SW480 (cell line): ENCODE measurements at regions not wholly inside any gene's neighbourhood (a gene's known extent, or its start where the extent isn't known, plus 50 kb on each side); places are given as distances from the start of the nearest gene placed in this dataset.
A peak's percentile ranks its signal among the peaks of the same experiment; 100 is the strongest.
"Not testable (repeated sequence)": the region's sequence is repeated elsewhere in the genome, so short reads cannot be mapped to it uniquely, and the experiment has no call there.

ENCODE experiments used
- DNase-seq: peaks from one replicate; pipeline ENCODE4 v3.0.0-alpha.2; 2016; ENCODE audit warnings: low spot score

- no peak for DNase-seq
Observed at GRCh38 chrX:94612140-94612539, 938.1 kb downstream of the FAM133A start.

GRCh38 chrX:94633237-94633636 is 959.2 kb downstream of the FAM133A start:
- no peak for DNase-seq

DNA sequence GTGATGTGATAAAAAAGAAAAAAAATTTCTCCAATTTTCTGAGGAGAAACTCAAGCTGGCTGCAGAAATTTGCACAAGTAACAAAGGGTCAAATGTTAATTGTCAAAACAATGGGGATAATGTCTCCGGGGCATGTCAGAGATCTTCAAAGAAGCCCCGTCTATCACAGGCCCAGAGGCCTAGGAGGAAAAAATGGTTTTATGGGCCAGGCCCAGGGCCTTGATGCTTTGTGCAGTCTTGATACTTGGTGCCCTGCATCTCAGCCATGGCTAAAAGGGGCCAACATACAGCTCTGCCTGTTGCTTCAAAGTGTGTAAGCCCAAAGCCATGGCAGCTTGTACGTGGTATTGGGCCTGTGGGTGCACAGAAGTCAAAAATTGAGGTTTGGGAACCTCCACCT is 961.0 kb downstream of the FAM133A start:
- no peak for DNase-seq

DNA sequence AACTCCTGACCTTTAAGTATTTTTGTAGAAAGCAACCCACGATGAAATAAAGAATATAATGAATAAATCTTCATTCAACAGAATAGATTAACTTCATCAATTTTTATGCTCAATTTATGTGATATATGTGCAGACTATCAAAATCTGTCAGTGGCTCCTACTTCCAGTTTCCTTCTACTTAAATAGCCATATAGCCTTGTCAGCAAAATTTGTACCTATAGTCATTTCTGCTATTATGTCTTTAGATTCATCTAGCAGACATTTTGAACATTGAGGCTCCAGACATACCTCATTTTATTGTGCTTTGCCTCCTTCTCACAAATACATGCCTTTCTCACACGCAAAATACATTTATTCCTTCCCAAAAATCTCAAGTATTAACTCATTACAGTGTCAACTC is 971.7 kb downstream of the FAM133A start:
- DNase-seq = no peak

DNA sequence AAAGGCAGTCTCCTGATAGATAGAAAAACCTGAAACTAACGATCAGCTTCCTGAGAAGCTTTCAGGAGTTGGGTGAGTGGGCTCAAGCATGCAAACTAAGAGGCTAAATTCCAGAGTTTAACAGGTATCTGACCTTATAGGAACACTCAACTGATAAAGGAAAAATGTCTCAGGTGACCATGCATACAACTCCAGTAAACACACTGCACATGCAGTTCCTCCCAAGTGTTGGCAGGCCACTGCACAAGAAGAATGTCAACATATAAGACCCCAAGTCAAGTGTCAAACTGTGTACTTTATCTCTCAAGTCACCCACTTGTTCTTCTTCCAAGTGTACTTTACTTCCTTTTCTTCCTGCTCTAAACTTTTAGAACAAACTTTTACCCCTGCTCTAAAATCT is 981.2 kb downstream of the FAM133A start:
- no peak for DNase-seq

DNA sequence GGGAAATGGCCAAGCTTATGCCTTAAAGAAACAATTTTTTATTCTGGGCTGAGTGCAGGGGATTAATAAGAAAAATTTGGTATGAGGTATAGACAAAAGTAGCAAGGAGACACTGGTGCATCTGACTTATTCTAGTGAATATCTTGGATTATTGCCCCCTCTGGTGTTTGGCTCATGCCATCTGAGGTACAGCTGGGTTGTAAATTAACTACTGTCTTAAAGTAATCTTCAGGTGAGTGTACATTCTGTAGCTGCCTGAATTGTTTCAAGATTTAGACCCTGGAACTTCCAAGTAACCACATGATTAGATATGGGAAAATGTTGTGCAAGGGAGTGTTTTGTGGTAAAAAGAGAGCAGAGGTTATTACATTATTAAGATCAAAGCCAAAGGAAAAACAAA is 988.7 kb downstream of the FAM133A start:
- DNase-seq = no peak

DNA sequence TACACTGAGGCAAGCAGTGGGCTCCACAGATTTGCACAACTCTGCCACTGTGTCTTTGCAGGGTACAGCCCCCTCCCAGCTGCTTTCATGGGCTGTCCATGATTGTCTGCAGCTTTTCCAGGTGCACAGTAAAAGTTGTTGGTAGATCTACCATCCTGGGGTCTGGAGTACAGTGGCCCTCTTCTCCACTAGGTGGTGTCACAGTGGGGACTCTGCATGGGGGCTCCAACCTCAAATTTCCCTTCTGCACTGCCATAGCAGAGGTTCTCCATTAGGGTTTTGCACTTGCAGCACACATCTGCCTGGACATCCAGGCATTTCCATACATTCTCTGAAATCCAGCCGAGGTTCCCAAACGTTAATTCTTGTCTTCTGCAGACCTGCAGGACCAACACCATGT is 1002.3 kb downstream of the FAM133A start:
- DNase-seq = no peak

- DNase-seq = no peak
Observed at GRCh38 chrX:94686071-94686470, 1012.1 kb downstream of the FAM133A start.

- no peak for DNase-seq
Observed at GRCh38 chrX:94695910-94696309, 1021.9 kb downstream of the FAM133A start.

GRCh38 chrX:94704348-94705256 is 1030.6 kb downstream of the FAM133A start:
- not testable (repeated sequence) for DNase-seq

DNA sequence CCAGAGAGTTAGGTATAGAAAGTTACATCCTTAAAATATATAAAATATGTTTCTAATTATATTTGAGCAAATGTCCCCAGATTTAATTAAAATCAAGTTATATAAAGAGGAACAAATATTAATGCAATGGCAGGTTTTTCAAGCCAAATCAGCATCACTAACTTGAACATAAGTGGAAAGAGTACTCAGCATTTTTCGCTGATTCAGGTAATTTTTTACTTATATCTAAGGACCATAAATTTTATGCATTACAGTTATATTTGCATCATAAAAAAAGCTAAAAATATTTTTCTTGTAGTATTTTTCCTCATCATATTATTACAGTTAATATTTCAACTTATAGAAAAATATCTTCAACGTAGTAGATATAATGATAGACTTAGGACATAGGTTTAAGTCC is 1047.4 kb downstream of the FAM133A start:
- no peak for DNase-seq

- no peak for DNase-seq
Observed at GRCh38 chrX:94722578-94722977, 1048.6 kb downstream of the FAM133A start.

GRCh38 chrX:94742772-94743171 is 1068.8 kb downstream of the FAM133A start:
- no peak for DNase-seq

DNA sequence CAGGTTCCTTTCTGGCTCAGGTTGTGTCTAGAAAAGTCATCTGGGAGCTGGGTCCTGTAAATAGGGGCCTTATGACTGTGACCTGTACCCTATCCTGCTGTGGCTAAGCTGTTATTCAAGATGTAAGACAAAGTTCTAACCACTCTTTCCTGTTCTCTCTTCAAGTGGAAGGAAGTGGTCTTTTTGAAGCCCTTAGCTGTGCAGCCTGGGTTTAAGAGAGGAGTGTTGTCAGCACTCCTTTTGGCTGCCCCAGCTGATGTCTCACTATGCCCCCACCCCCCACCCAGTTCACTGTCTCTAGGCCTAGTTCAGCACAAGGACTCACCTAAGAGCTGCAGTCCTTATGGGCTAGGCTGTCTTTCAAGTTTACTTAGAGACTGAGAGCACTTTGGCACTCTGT is 1069.5 kb downstream of the FAM133A start:
- no peak for DNase-seq

DNA sequence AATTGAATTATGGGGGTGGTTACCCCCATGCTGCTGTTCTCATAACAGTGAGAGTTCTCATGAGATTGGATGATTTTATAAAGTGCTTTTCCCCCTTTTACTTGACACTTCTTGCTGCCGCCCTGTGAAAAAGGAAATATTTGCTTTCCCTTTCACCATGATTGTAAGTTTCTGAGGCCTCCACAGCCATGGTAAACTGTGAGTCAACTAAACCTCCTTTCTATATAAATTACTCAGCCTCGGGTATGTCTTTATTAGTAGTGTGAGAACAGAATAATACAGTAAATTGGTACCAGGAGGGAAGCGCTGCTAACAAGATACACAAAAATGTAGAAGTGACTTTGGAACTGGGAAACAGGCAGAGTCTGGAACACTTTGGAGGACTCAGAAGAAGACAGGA is 1070.8 kb downstream of the FAM133A start:
- DNase-seq = no peak

GRCh38 chrX:94751611-94752010 is 1077.6 kb downstream of the FAM133A start:
- DNase-seq = no peak

GRCh38 chrX:94752434-94753169 is 1078.6 kb downstream of the FAM133A start:
- DNase-seq = no peak

DNA sequence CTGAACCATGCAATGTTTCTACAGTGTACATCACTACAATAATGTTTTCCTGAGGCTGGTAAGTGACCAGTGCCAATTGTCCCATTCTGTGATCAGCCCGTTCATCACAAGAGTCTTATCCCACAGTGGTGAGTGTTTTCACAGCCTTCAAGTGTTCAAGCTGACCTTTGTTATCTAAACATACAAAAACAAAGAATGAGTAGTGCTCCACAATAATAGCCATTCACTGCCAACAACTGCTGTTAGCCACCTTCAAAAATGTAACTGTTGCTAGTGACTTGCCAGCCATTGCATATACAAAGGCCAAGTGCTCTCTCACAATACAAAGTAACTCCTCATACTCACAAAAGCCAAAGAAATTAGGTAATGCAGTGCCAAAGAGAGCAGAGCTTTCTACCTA is 1084.1 kb downstream of the FAM133A start:
- no peak for DNase-seq

- DNase-seq = no peak
Observed at GRCh38 chrX:94775640-94776039, 1101.6 kb downstream of the FAM133A start.

DNA sequence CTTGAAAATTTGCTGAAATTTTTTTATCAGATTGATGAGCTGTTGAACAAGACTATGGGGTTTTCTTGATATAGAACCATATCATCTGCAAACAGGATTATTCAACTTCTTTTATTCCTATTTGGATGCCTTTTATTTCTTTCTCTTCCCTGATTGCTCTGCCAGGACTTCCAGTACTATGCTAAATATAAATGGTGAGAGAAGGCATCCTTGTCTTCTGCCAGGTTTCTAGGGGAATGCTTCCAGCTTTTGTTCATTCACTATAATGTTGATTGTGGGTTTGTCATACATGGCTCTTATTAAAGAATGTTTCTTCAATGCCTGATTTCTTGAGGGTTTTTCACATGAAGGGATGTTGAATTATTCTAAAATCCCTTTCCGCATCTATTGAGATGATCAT is 1139.5 kb downstream of the FAM133A start:
- no peak for DNase-seq

GRCh38 chrX:94814216-94814615 is 1140.2 kb downstream of the FAM133A start:
- no peak for DNase-seq

- DNase-seq = no peak
Observed at GRCh38 chrX:94830717-94831116, 1156.7 kb downstream of the FAM133A start.

- DNase-seq = peak; percentile 13
Observed at GRCh38 chrX:94831364-94831763, 1157.4 kb downstream of the FAM133A start.
